Breast epithelium (tissue), 3 donors: ENCODE measurements at regions not wholly inside any gene's neighbourhood (a gene's known extent, or its start where the extent isn't known, plus 50 kb on each side); places are given as distances from the start of the nearest gene placed in this dataset.

Experiments used
- POLR2AphosphoS5 ChIP-seq, 3 donors: sonication (generic); formaldehyde crosslinking; IDR thresholded peaks; one replicate each; pipeline ENCODE4 v1.6.1; 2017; ENCODE audit warnings: antibody characterized with exemption in 3 of 3
- TF ChIP-seq, protein P1 (sequence below), 3 donors: fragments of 450-650 bp; IDR thresholded peaks; one replicate each; pipeline ENCODE4 v1.5.1; 2016 to 2017; ENCODE audit warnings: antibody characterized with exemption in 3 of 3, mild to moderate bottlenecking in 3 of 3, moderate library complexity in 3 of 3

DNA sequence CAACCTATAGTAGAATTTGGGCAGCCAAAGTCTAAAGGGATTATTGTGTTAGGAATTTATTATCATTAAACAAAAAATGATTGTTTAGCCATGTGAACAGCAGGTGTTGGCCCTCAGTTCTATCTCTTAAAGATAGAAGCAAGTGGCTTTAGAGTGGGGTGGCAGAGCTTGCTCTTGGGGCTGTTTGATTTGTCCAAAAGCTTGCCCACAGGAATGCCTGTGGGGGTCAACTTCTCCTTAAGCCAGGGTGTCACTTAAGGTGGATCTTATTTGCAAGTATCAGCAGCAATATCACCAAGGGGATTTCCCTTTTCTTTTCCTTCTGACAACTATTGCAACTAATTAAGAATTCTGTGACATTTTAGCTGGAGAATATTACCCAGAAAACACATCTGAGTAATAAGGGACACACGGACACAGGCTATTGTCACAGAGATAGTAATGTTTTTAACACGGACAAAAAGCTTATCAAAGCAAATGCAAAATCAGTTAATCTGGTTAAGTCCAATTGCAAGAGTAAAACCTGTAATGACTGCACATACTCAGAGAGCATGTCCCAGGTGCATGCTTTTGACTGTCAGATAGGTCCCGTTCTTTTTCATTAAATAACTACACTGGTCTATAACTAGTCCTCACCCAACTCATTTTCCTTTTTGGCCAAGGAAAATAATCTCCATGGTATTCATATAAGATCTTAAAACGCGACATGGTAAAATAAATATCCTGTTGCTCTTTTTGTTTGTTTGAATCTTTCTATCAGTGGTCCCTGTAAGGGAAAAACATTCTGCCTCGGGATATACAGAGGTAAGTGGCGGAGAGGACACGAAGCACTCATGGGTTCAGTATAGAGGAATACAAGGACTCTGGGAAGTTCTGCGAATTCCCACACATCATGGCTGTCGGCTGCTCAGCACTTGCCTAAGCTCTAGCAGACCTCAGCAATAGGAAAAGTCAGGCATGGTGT, 172.1 kb upstream of the RFC3 start:
- no peak for TF ChIP-seq POLR2AphosphoS5 (IDR thresholded peaks at IDR 0.05)
- TF ChIP-seq, protein P1, sequence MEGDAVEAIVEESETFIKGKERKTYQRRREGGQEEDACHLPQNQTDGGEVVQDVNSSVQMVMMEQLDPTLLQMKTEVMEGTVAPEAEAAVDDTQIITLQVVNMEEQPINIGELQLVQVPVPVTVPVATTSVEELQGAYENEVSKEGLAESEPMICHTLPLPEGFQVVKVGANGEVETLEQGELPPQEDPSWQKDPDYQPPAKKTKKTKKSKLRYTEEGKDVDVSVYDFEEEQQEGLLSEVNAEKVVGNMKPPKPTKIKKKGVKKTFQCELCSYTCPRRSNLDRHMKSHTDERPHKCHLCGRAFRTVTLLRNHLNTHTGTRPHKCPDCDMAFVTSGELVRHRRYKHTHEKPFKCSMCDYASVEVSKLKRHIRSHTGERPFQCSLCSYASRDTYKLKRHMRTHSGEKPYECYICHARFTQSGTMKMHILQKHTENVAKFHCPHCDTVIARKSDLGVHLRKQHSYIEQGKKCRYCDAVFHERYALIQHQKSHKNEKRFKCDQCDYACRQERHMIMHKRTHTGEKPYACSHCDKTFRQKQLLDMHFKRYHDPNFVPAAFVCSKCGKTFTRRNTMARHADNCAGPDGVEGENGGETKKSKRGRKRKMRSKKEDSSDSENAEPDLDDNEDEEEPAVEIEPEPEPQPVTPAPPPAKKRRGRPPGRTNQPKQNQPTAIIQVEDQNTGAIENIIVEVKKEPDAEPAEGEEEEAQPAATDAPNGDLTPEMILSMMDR (IDR thresholded peaks at IDR 0.05): no peak
